ENCODE measurements at regions not wholly inside any gene's neighbourhood (a gene's known extent, or its start where the extent isn't known, plus 50 kb on each side); places are given as distances from the start of the nearest gene placed in this dataset.
"Not testable (repeated sequence)": the region's sequence is repeated elsewhere in the genome, so short reads cannot be mapped to it uniquely, and the experiment has no call there.

DNA sequence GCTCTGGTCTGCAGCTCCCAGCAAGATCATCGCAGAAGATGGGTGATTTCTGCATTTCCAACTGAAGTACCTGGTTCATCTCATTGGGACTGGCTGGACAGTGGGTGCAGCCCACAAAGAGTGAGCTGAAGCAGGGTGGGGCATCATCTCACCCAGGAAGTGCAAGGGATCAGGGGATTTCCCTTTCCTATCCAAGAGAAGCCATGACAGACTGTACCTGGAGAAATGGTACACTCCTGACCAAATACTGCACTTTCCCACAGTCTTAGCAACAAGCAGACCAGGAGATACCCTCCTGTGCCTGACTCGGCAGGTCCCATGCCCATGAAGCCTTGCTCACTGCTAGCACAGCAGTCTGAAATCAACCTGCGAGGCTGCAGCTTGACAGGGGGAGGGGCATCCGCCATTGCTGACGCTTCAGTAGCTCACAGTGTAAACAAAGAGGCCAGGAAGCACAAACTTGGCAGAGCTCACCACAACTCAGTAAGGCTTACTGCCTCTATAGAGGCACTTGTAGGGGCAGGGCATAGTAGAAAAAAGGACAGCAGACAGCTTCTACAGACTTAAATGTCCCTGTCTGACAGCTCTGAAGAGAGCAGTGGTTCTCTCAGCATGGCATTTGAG lies 60.5 kb downstream of the AREG start:
- not testable (repeated sequence) for DNase-seq (ENCODE audit: low read depth in 2 of 2)

DNA sequence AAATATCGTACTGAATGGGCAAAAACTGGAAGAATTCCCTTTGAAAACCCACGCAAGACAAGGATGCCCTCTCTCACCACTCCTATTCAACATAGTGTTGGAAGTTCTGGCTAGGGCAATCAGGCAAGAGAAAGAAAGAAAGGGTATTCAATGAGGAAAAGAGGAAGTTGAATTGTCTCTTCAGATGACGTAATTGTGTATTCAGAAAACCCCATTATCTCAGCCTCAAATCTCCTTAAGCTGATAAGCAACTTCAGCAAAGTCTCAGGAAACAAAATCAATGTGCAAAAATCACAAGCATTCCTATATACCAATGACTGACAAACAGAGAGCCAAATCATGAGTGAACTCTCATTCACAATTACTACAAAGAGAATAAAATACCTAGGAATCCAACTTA lies 64.4 kb downstream of the AREG start:
- DNase-seq (ENCODE audit: low read depth in 2 of 2), result not testable (repeated sequence)

DNA sequence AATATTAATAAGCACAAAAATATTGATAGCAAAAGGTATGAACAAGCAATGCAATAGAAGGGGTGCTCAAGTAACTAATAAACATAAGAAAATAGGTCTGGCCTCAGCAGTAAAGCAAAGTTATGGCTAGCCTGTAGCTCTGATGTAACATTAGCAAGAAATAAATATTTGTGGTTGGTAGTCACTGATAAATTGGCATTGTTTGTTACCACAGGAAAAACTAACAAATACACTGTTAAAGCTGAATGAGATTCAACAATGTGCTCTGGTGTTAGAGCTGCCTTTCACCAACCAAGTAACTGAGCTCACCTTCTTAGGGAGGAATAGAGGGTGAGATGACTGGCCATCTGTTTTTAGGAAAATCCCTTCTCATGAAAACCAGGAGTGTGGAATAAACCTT lies 71.4 kb downstream of the AREG start:
- DNase-seq (ENCODE audit: low read depth in 2 of 2), result no peak

DNA sequence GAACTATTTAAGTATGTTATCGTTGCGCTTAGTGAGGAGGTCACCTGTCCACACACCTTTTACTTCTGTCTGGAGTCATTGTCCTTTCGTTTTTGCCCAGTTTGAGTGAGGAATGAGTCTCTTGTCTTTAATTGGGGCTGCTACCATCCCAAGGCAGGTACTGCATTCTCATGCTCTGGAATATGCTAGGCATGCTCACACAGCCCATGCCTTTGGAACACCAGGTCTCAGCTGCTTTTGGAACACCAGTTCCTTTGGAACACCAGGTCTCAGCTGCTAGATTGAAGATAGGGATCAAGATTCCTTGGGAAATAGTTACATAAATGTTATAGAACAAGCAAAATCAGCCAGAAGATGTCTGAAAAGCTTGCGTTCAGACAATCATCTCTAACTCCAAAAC lies 73.1 kb downstream of the AREG start:
- no peak for DNase-seq (ENCODE audit: low read depth in 2 of 2)

DNA sequence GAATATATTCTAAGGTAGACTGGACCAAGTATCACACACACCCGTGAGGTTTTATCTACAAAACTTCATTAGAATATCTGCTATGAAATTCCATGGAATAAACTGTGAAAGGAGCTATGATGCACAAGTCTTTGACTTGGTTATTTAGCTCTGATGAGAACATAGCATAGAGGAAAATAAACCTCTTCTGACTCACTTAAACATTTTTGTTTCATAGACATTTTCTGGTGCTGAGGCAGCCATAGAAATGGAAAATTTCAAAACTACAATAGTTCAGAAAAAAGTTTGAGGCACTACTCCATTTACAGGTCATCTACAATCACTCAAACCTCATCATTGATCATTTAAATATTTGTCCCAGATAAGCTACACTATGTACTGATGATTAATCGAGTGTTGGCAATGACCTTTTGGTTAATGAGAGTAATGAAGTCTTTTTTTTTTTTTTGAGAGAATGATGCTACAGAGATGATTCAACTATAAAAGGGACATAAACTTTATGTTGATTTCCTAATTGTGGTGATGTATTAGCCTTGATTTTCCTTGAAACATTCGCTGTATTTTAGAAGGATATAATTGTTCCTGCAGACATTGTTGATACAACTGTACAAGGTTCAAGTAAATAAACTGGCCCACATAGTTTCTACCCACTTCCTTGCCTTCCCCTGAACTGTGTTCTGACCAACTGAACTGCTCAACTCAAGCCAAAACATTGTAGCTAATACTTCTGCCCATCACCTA lies 77.5 kb downstream of the AREG start:
- no peak for DNase-seq (ENCODE audit: low read depth in 2 of 2)

- no peak for DNase-seq (ENCODE audit: low read depth in 2 of 2)
Observed at GRCh38 chr4:74523096-74523495, 78.2 kb downstream of the AREG start.

- DNase-seq (ENCODE audit: low read depth in 2 of 2), result no peak
Observed at GRCh38 chr4:74524985-74525384, 80.0 kb downstream of the AREG start.

- DNase-seq (ENCODE audit: low read depth in 2 of 2), result no peak
Observed at GRCh38 chr4:74527049-74527448, 82.1 kb downstream of the AREG start.

- DNase-seq (ENCODE audit: low read depth in 2 of 2), result no peak
Observed at GRCh38 chr4:74528178-74528577, 83.2 kb downstream of the AREG start.

- no peak for DNase-seq (ENCODE audit: low read depth in 2 of 2)
Observed at GRCh38 chr4:74529284-74530041, 84.5 kb downstream of the AREG start.

GRCh38 chr4:74531963-74532794 lies 87.2 kb downstream of the AREG start:
- no peak for DNase-seq (ENCODE audit: low read depth in 2 of 2)

GRCh38 chr4:74534121-74534520 lies 89.2 kb downstream of the AREG start:
- no peak for DNase-seq (ENCODE audit: low read depth in 2 of 2)

DNA sequence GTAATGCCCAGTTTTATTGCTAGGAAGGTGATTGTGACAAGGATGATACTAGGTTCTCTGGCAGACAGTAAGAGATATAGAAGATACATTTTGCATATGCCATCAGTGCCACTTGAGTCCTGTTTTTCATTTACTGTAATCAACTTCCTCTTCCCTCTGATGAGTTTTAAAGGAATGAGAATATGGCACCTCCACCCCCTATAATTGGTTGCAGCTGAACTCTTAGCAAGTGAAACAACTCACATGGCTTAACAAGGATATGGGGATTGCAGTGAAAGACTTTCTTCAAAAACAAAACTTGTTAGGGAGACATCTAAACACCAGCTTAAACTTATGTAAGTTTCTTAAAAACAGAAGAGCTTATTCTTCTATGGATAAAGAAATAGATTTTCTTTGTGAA lies 90.0 kb downstream of the AREG start:
- DNase-seq (ENCODE audit: low read depth in 2 of 2), result no peak

DNA sequence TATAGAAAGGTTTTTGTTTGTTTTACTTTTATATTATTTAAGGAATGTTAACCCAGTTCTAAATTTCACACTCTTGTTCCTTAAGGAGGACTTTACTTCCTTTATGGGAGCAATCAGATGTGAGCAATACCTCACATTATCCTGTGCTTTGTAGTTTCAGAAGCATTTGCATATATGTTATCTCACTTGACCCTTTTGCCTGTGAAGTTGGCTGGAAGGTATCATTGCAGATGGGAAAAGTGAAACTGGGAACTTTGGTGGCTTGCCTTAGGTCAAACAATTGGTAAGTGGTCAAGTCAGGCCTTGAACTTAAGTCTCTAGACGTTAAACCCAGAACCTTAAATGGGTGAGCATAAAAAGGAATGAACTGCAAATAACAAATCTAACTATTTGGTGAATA lies 90.6 kb downstream of the AREG start:
- no peak for DNase-seq (ENCODE audit: low read depth in 2 of 2)

DNA sequence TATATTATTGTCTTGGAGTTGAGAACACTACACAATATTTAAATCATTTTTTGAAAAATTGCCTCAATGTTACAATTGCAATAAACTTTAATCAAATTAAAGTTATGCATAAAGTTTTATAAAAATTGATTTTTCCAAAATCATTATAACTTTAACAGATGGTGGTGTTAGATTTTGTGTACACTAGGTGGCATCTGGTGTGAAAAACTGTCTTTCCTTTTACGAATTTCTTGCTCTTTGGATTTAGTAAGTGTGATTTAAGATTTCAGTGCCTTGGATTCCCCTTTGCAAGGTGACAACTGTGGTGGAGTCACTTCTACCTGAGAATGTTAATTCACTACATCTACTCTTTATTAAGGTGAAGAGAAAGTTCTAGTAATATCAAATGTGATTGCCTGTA lies 91.6 kb downstream of the AREG start:
- DNase-seq (ENCODE audit: low read depth in 2 of 2), result no peak

DNA sequence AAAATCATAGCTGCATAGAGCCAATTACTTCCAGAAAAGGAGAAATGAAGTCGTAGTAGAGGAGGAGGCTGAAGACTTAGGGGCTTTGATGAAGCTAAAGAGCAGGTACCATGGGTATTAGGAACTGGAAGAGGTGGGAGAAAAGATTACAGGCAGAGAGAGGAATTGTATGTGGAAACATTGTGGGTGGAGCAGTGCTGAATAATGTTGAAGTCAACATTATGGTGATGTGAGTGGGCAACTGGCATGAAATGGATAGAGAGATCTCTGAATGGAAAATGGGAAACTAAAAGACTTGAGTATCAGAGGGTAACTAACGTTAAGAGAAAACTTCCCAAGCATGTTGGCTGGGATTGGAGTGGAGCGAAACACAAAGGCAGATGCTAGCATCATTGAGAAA lies 92.5 kb downstream of the AREG start:
- DNase-seq (ENCODE audit: low read depth in 2 of 2), result no peak

DNA sequence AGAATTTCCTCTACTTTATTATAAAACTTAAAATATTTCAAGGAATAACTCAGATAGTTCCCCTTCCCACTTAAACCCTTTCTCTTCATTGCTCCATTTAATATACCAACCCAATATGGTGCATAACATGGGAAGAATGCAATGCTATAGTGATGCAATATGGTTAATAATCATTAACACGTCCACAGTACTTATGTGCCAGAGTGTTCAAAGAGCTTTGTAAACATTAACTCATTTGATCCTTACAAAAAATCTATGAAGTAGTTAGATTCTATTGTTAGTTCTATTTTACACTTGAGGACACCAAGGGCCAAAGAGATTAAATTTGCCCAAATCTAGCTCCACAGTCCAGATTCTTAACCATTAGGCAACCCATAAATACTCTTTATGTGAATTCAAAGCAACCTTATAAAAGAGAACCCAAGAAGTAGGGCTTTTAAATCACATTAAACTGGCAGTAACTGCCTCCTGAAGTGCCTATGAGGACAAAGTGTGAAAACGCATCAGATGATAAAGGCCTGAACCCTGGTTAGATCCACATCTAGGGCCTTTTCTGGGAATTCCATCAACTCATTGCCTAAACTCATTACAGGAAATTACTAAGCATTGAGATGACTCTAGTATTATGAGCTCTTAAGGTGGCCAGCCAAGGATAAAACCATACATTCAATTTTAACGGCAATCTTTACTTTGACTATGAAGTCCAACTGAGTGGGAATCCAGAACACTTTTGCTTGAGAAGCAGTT lies 94.3 kb downstream of the AREG start:
- DNase-seq (ENCODE audit: low read depth in 2 of 2), result no peak

- no peak for DNase-seq (ENCODE audit: low read depth in 2 of 2)
Observed at GRCh38 chr4:74540193-74540592, 95.3 kb downstream of the AREG start.

DNA sequence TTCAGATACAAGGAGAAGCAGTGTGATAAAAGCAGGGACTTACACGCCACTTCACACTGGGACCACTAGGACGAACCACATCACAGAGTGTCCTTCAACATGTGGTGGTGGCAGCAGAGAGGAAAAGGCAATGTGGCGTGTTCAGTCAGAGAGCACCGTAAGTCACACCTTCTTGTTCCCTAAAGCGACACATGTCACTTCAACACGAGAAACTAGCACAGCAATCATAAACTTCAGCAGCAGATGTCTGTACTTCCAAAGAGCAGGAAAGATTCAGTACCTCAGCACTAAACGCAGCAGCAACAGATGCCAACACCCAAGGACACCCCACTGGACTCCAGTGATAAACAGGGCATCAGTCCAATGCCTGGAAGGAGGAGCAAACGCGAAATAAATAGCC lies 96.7 kb downstream of the AREG start:
- no peak for DNase-seq (ENCODE audit: low read depth in 2 of 2)

GRCh38 chr4:74543231-74543781 lies 98.4 kb downstream of the AREG start:
- no peak for DNase-seq (ENCODE audit: low read depth in 2 of 2)

GRCh38 chr4:74543983-74544382 lies 99.0 kb downstream of the AREG start:
- DNase-seq (ENCODE audit: low read depth in 2 of 2), result no peak

Data from activated CD8-positive, alpha-beta memory T cell treated with anti-CD3 and anti-CD28 coated beads for 4 hours (primary cell).